ENCODE measurements at regions not wholly inside any gene's neighbourhood (a gene's known extent, or its start where the extent isn't known, plus 50 kb on each side); places are given as distances from the start of the nearest gene placed in this dataset.

DNA sequence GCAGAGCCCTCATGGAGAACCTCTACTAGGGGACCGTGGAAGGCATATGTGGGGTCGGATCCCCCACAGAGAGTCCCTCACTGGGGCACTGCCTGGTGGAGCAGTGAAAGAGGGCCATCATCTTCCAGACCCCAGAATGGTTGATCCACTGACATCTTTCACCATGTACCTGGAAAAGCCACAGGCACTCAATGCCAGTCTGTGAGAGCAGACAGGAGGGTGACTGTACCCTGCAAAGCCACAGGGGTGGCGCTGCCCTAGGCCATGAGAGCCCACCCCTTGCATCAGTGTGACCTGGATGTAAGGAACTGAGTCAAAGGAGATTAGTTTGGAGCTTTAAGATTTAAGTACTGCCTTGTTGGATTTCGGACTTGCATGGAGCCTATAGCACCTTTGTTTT lies 1276.7 kb upstream of the PRMT6 start:
- Mint-ChIP-seq H3K9me3 (peaks cover 0 to 11% (median 2%) of the 10 kb centered on the region in 7 donors), H3K27ac (no peak overlapping the region), H3K4me1 (no peaks in the 10 kb centered on the region), H3K4me3 (no peak overlapping the region), H3K27me3 (ENCODE audit: low read depth in 3 of 3) (peaks cover 0 to 2% (median 0%) of the 10 kb centered on the region in 3 donors), H3K36me3 (no peaks in the 10 kb centered on the region)
- H3K79me2 ChIP-seq (ENCODE audit: insufficient read depth, low read length), result no peaks in the 10 kb centered on the region
- no peak overlapping the region for H3K4me2 ChIP-seq (replicated peaks; ENCODE audit: extremely low read depth, low read length, poor library complexity, severe bottlenecking)
- DNase-seq, result no peak
- intact Hi-C loops (cut with micrococcal nuclease), result no loop called here
- 90% methylated on average over 2 of the region's 4 CpGs for whole genome bisulfite sequencing (ENCODE audit: insufficient coverage)
- no peaks in the 10 kb centered on the region for H4K20me1 ChIP-seq (ENCODE audit: insufficient read depth, low read length)
- H3K27me3 ChIP-seq (ENCODE audit: control insufficient read depth in 2 of 2, insufficient read depth in 2 of 2, low read length in 2 of 2), result no peaks in the 10 kb centered on the region
- H3K27ac ChIP-seq (ENCODE audit: low read depth in 1 of 2, low read length in 2 of 2), result no peak overlapping the region
- H3K4me1 ChIP-seq (ENCODE audit: control insufficient read depth in 1 of 2, insufficient read depth in 2 of 2, low read length in 2 of 2), result no peaks in the 10 kb centered on the region
- no peak overlapping the region for H2AFZ ChIP-seq (ENCODE audit: insufficient read depth, low read depth, low read length, poor library complexity, severe bottlenecking)
- no peak overlapping the region for H3K4me3 ChIP-seq (replicated peaks in 1 of 3; ENCODE audit: low read depth in 2 of 3, low read length in 3 of 3)
- H3K36me3 ChIP-seq (replicated peaks in 1 of 2; ENCODE audit: control insufficient read depth in 1 of 2, insufficient read depth in 2 of 2, low read length in 2 of 2), result no peaks in the 10 kb centered on the region
- H3K9ac ChIP-seq (ENCODE audit: insufficient read depth, low read length, poor library complexity, severe bottlenecking), result no peak overlapping the region
- peaks cover 0 to 2% of the 10 kb centered on the region in 2 donors for H3K9me3 ChIP-seq (replicated peaks in 1 of 2; ENCODE audit: control insufficient read depth in 1 of 2, insufficient read depth in 1 of 2, low read length in 2 of 2)
- TF ChIP-seq, protein P1, sequence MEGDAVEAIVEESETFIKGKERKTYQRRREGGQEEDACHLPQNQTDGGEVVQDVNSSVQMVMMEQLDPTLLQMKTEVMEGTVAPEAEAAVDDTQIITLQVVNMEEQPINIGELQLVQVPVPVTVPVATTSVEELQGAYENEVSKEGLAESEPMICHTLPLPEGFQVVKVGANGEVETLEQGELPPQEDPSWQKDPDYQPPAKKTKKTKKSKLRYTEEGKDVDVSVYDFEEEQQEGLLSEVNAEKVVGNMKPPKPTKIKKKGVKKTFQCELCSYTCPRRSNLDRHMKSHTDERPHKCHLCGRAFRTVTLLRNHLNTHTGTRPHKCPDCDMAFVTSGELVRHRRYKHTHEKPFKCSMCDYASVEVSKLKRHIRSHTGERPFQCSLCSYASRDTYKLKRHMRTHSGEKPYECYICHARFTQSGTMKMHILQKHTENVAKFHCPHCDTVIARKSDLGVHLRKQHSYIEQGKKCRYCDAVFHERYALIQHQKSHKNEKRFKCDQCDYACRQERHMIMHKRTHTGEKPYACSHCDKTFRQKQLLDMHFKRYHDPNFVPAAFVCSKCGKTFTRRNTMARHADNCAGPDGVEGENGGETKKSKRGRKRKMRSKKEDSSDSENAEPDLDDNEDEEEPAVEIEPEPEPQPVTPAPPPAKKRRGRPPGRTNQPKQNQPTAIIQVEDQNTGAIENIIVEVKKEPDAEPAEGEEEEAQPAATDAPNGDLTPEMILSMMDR (IDR thresholded peaks at IDR 0.05), result no peak

GRCh38 chr1:105785021-105785420 lies 1271.5 kb upstream of the PRMT6 start:
- no peaks in the 10 kb centered on the region for H3K79me2 ChIP-seq (ENCODE audit: insufficient read depth, low read length)
- Mint-ChIP-seq H3K4me1 (no peaks in the 10 kb centered on the region), H3K27ac (no peak overlapping the region), H3K36me3 (no peaks in the 10 kb centered on the region), H3K4me3 (no peak overlapping the region), H3K9me3 (no peaks in the 10 kb centered on the region), H3K27me3 (ENCODE audit: low read depth in 3 of 3) (peaks cover 0 to 2% (median 0%) of the 10 kb centered on the region in 3 donors)
- H3K36me3 ChIP-seq (replicated peaks in 1 of 2; ENCODE audit: control insufficient read depth in 1 of 2, insufficient read depth in 2 of 2, low read length in 2 of 2), result no peaks in the 10 kb centered on the region
- H2AFZ ChIP-seq (ENCODE audit: insufficient read depth, low read depth, low read length, poor library complexity, severe bottlenecking), result no peak overlapping the region
- intact Hi-C loops (cut with micrococcal nuclease), result no loop called here
- H3K4me2 ChIP-seq (replicated peaks; ENCODE audit: extremely low read depth, low read length, poor library complexity, severe bottlenecking), result no peak overlapping the region
- H4K20me1 ChIP-seq (ENCODE audit: insufficient read depth, low read length), result no peaks in the 10 kb centered on the region
- WGBS (ENCODE audit: insufficient coverage), result no CpG with 5 or more reads among the region's 2 CpGs
- H3K4me1 ChIP-seq (ENCODE audit: control insufficient read depth in 1 of 2, insufficient read depth in 2 of 2, low read length in 2 of 2), result no peaks in the 10 kb centered on the region
- H3K9ac ChIP-seq (ENCODE audit: insufficient read depth, low read length, poor library complexity, severe bottlenecking), result no peak overlapping the region
- no peaks in the 10 kb centered on the region for H3K9me3 ChIP-seq (replicated peaks in 1 of 2; ENCODE audit: control insufficient read depth in 1 of 2, insufficient read depth in 1 of 2, low read length in 2 of 2)
- TF ChIP-seq, protein P1 (IDR thresholded peaks at IDR 0.05), result no peak
- no peak overlapping the region for H3K27ac ChIP-seq (ENCODE audit: low read depth in 1 of 2, low read length in 2 of 2)
- H3K4me3 ChIP-seq (replicated peaks in 1 of 3; ENCODE audit: low read depth in 2 of 3, low read length in 3 of 3), result no peak overlapping the region
- no peak for DNase-seq
- no peaks in the 10 kb centered on the region for H3K27me3 ChIP-seq (ENCODE audit: control insufficient read depth in 2 of 2, insufficient read depth in 2 of 2, low read length in 2 of 2)
